HEK293 (cell line): ENCODE measurements at regions not wholly inside any gene's neighbourhood (a gene's known extent, or its start where the extent isn't known, plus 50 kb on each side); places are given as distances from the start of the nearest gene placed in this dataset.

Experiments
- CTCF ChIP-seq: fragments of 450-650 bp; formaldehyde crosslinking; IDR thresholded peaks from 2 replicates; pipeline ENCODE4 v1.5.1; 2016; ENCODE audit warnings: missing biosample characterization, missing genetic modification characterization
- ELK4 ChIP-seq: IDR thresholded peaks from 2 replicates; pipeline ENCODE4 v1.6.1; 2011; ENCODE audit warnings: mild to moderate bottlenecking, low read depth, low read length, borderline replicate concordance
- GLI2 ChIP-seq: fragments of 450-650 bp; formaldehyde crosslinking; IDR thresholded peaks from 2 replicates; pipeline ENCODE4; 2017; ENCODE audit warnings: missing biosample characterization, missing genetic modification characterization, low read depth, borderline replicate concordance
- PRDM10 ChIP-seq: fragments of 450-650 bp; formaldehyde crosslinking; IDR thresholded peaks from 2 replicates; pipeline ENCODE4 v1.5.1; 2016; ENCODE audit warnings: missing biosample characterization, missing genetic modification characterization
- REPIN1 ChIP-seq: fragments of 450-650 bp; formaldehyde crosslinking; IDR thresholded peaks from 2 replicates; pipeline ENCODE4 v1.5.1; 2017; ENCODE audit warnings: missing biosample characterization, missing genetic modification characterization, low read depth
- REST ChIP-seq: fragments of 450-650 bp; formaldehyde crosslinking; IDR thresholded peaks from 2 replicates; pipeline ENCODE4 v1.5.1; 2016; ENCODE audit warnings: missing biosample characterization, missing genetic modification characterization
- ZBTB8A ChIP-seq: fragments of 450-650 bp; formaldehyde crosslinking; IDR thresholded peaks from 2 replicates; pipeline ENCODE4 v1.5.1; 2016; ENCODE audit warnings: missing biosample characterization, missing genetic modification characterization
- ZNF274 ChIP-seq, 2 experiments: fragments of 200-500 bp in 1 of 2; fragments of 450-650 bp in 1 of 2; sonication (Bioruptor generic) in 1 of 2; formaldehyde crosslinking in 1 of 2; IDR thresholded peaks; 2 replicates each; pipeline versions ENCODE4 v1.5.1 to v1.6.1; 2014 to 2016; ENCODE audit warnings: borderline replicate concordance in 1 of 2, inconsistent platforms in 1 of 2, low read length in 1 of 2, missing biosample characterization in 1 of 2, missing genetic modification characterization in 1 of 2
- ZNF335 ChIP-seq: fragments of 450-650 bp; formaldehyde crosslinking; conservative IDR thresholded peaks from 2 replicates; pipeline ENCODE4 v1.5.1; 2016; ENCODE audit warnings: missing biosample characterization, missing genetic modification characterization
- ZNF404 ChIP-seq: fragments of 450-650 bp; formaldehyde crosslinking; IDR thresholded peaks from 2 replicates; pipeline ENCODE4 v1.5.1; 2017; ENCODE audit warnings: missing biosample characterization, missing genetic modification characterization
- ZNF624 ChIP-seq: fragments of 450-650 bp; formaldehyde crosslinking; IDR thresholded peaks from 2 replicates; pipeline ENCODE4 v1.5.1; 2017; ENCODE audit warnings: missing biosample characterization, missing genetic modification characterization
- ZSCAN16 ChIP-seq: fragments of 450-650 bp; formaldehyde crosslinking; IDR thresholded peaks from 2 replicates; pipeline ENCODE4 v1.5.1; 2016; ENCODE audit warnings: missing biosample characterization, missing genetic modification characterization

GRCh38 chr3:145581694-145582093 lies 579.3 kb downstream of the PLOD2 start:
- TF ChIP-seq ZNF404 (tag by site-specific recombination) (no peak), CTCF (no peak), ZNF274 (IDR thresholded peaks at IDR 0.05; ENCODE audit: low read length) (no peak), ZNF274 (tag by site-specific recombination; IDR thresholded peaks at IDR 0.05; ENCODE audit: borderline replicate concordance) (no peak), ZNF624 (no peak), ZNF335 (tag by site-specific recombination) (no peak), ZBTB8A (tag by site-specific recombination) (no peak), REST (tag by site-specific recombination) (no peak), GLI2 (tag by site-specific recombination) (no peak), ZSCAN16 (no peak), PRDM10 (no peak), ELK4 (no peak), REPIN1 (no peak)
